Activated CD8-positive, alpha-beta T cell treated with anti-CD3 and anti-CD28 coated beads for 36 hours (primary cell): ENCODE measurements at regions not wholly inside any gene's neighbourhood (a gene's known extent, or its start where the extent isn't known, plus 50 kb on each side); places are given as distances from the start of the nearest gene placed in this dataset.
"Not testable (repeated sequence)": the region's sequence is repeated elsewhere in the genome, so short reads cannot be mapped to it uniquely, and the experiment has no call there.

Source experiments
- ATAC-seq: fragments of 200-7000 bp; cut with Tn5 transposase; one replicate; pipeline ENCODE4 v1.10.0; 2021; ENCODE audit warnings: mild to moderate bottlenecking, moderate library complexity
- CTCF ChIA-PET: fragments of 350-600 bp; sonication (Branson Sonifier 250); formaldehyde crosslinking; loops from one replicate; lab custom pipeline; 2021; ENCODE audit warnings: antibody characterized with exemption; lab: Charles Lee
- POLR2A ChIA-PET: fragments of 350-600 bp; sonication (Branson Sonifier 250); formaldehyde crosslinking; loops from one replicate; lab custom pipeline; 2021; ENCODE audit warnings: antibody characterized with exemption; lab: Charles Lee
- DNase-seq: peaks from one replicate; pipeline ENCODE4 v3.0.0-alpha.2; 2020
- H3K27ac Mint-ChIP-seq: one replicate; pipeline ENCODE4 v1.8.0; 2021; ENCODE audit warnings: mild to moderate bottlenecking, mixed read lengths
- H3K27me3 Mint-ChIP-seq: one replicate; pipeline ENCODE4 v1.8.0; 2021; ENCODE audit warnings: mixed read lengths
- H3K36me3 Mint-ChIP-seq: one replicate; pipeline ENCODE4 v1.8.0; 2021; ENCODE audit warnings: low read depth, mixed read lengths
- H3K4me1 Mint-ChIP-seq: one replicate; pipeline ENCODE4 v1.8.0; 2021; ENCODE audit warnings: low read depth, mixed read lengths
- H3K4me3 Mint-ChIP-seq: one replicate; pipeline ENCODE4 v1.8.0; 2021; ENCODE audit warnings: mild to moderate bottlenecking, moderate library complexity, mixed read lengths
- H3K9me3 Mint-ChIP-seq: one replicate; pipeline ENCODE4 v1.8.0; 2021; ENCODE audit warnings: mixed read lengths
- intact Hi-C: fragments of 100-400 bp; cut with micrococcal nuclease; formaldehyde crosslinking; loops from one replicate; pipeline ENCODE4 v1.10.0; 2022
- TF ChIP-seq, protein P1 (sequence below): fragments of 200-600 bp; IDR thresholded peaks from one replicate; pipeline ENCODE4 v1.8.0; 2022; ENCODE audit warnings: antibody characterized with exemption, mild to moderate bottlenecking

GRCh38 chr2:61645911-61646310 lies 107.8 kb upstream of the XPO1 start:
- Mint-ChIP-seq H3K36me3 (no peaks in the 10 kb centered on the region), H3K27me3 (no peaks in the 10 kb centered on the region), H3K4me1 (no peaks in the 10 kb centered on the region), H3K9me3 (peaks cover 12% of the 10 kb centered on the region), H3K27ac (no peak overlapping the region), H3K4me3 (no peak overlapping the region)
- DNase-seq (no peak), ATAC-seq (no peak)
- TF ChIP-seq, protein P1, sequence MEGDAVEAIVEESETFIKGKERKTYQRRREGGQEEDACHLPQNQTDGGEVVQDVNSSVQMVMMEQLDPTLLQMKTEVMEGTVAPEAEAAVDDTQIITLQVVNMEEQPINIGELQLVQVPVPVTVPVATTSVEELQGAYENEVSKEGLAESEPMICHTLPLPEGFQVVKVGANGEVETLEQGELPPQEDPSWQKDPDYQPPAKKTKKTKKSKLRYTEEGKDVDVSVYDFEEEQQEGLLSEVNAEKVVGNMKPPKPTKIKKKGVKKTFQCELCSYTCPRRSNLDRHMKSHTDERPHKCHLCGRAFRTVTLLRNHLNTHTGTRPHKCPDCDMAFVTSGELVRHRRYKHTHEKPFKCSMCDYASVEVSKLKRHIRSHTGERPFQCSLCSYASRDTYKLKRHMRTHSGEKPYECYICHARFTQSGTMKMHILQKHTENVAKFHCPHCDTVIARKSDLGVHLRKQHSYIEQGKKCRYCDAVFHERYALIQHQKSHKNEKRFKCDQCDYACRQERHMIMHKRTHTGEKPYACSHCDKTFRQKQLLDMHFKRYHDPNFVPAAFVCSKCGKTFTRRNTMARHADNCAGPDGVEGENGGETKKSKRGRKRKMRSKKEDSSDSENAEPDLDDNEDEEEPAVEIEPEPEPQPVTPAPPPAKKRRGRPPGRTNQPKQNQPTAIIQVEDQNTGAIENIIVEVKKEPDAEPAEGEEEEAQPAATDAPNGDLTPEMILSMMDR = no peak
- POLR2A ChIA-PET = no interaction called here
- CTCF ChIA-PET = interaction anchor here (1.2 to 1.6 kb wide), 2 partner anchors 12 to 15 kb away, joined by 4 to 5 read pairs; no protein-coding TSS in a partner anchor
- intact Hi-C loops = no loop called here

DNA sequence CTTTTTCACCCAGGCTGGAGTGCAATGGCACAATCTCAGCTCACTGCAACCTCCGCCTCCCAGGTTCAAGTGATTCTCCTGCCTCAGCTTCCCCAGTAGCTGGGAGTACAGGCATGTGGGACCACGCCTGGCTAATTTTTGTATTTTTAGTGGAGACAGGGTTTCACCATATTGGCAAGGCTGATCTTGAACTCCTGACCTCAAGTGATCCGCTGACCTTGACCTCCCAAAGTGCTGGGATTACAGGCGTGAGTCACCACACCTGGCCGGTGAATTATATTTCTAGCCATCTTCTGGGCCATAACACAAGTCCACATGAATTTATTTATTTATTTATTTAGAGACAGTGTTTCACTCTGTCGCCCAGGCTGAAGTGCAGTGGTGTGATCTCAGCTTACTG lies 105.0 kb upstream of the XPO1 start:
- H3K27me3 Mint-ChIP-seq, POLR2A ChIA-PET, H3K9me3 Mint-ChIP-seq, H3K36me3 Mint-ChIP-seq, H3K4me3 Mint-ChIP-seq, ATAC-seq, intact Hi-C loops, DNase-seq, H3K27ac Mint-ChIP-seq, CTCF ChIA-PET, H3K4me1 Mint-ChIP-seq: not testable (repeated sequence)

- DNase-seq (no peak), ATAC-seq (no peak)
- ChIA-PET CTCF (no interaction called here), POLR2A (no interaction called here)
- Mint-ChIP-seq H3K36me3 (no peaks in the 10 kb centered on the region), H3K4me3 (no peak overlapping the region), H3K27me3 (no peaks in the 10 kb centered on the region), H3K4me1 (no peaks in the 10 kb centered on the region), H3K9me3 (no peaks in the 10 kb centered on the region), H3K27ac (no peak overlapping the region)
- TF ChIP-seq, protein P1 = no peak
- intact Hi-C loops = no loop called here
These were observed 102.2 kb upstream of the XPO1 start for GRCh38 chr2:61640406-61640805.

DNA sequence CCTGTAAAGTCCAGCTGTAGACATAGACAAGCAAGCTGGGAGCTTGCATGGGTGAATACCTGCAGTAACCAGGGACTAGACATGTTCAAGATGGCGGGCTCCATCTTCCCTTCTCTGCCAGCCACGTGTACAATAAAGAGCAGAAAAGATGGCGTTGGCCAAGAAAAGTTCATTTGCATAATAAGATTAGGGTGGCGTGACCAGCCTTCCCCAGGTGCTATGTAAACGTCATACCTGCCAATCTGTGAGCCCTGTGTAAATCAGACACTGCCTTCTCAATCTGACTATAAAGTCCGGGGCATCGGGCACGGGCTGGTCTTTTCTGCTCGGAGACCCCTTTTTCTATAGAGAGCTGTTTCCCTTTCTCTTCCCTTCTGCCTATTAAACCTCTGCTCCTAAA lies 101.6 kb upstream of the XPO1 start:
- intact Hi-C loops = no loop called here
- H3K36me3 Mint-ChIP-seq = no peaks in the 10 kb centered on the region
- CTCF ChIA-PET = no interaction called here
- no peaks in the 10 kb centered on the region for H3K27me3 Mint-ChIP-seq
- ATAC-seq (no peak), DNase-seq (no peak)
- H3K9me3 Mint-ChIP-seq = no peaks in the 10 kb centered on the region
- H3K4me1 Mint-ChIP-seq = no peaks in the 10 kb centered on the region
- TF ChIP-seq, protein P1 = no peak
- POLR2A ChIA-PET = no interaction called here
- no peak overlapping the region for H3K4me3 Mint-ChIP-seq
- H3K27ac Mint-ChIP-seq = no peak overlapping the region

DNA sequence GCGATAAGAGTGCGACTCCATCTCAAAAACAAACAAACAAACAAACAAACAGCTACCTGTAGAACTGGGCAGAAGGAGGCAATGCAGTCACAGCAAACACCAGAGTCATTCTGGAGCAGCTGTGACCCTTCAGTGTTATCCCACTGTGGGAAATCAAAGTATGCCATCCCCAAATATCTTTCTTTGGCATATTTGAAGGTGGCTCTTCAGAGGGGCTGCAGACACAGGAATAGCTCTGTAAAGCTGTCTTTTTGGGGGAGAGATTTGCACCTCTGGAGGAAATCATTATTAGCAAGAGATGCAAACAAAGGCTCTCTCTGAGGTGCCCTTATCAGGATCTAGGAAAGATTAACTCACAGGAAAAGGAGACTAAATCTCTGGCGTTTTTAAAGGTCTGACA lies 98.5 kb upstream of the XPO1 start:
- Mint-ChIP-seq H3K4me1 (no peaks in the 10 kb centered on the region), H3K36me3 (no peaks in the 10 kb centered on the region), H3K27ac (no peak overlapping the region), H3K4me3 (no peak overlapping the region), H3K9me3 (no peaks in the 10 kb centered on the region), H3K27me3 (no peaks in the 10 kb centered on the region)
- DNase-seq = no peak
- ChIA-PET CTCF (interaction anchor here (2.5 kb wide), 1 partner anchor 22 kb away, joined by 8 read pairs; no protein-coding TSS in a partner anchor), POLR2A (interaction anchor here (1.6 kb wide), 1 partner anchor 14 kb away, joined by 4 read pairs; no protein-coding TSS in a partner anchor)
- TF ChIP-seq, protein P1 = no peak
- no peak for ATAC-seq
- intact Hi-C loops = no loop called here
